Testis (tissue), 2 donors: ENCODE measurements at regions not wholly inside any gene's neighbourhood (a gene's known extent, or its start where the extent isn't known, plus 50 kb on each side); places are given as distances from the start of the nearest gene placed in this dataset.

ENCODE experiments used
- DNase-seq: peaks from one replicate; pipeline ENCODE4 v3.0.0-alpha.2; 2019
- H3K27ac ChIP-seq, 2 donors: fragments of 200-600 bp; sonication (generic); one replicate each; pipeline ENCODE4 v1.5.1; 2019
- H3K27me3 ChIP-seq: fragments of 200-600 bp; sonication (generic); one replicate; pipeline ENCODE4 v1.5.1; 2019
- H3K36me3 ChIP-seq: fragments of 200-600 bp; sonication (generic); one replicate; pipeline ENCODE4 v1.5.1; 2017; ENCODE audit warnings: low read depth; ENCODE audit errors: missing control alignments
- H3K4me1 ChIP-seq: fragments of 200-600 bp; sonication (generic); one replicate; pipeline ENCODE4 v1.5.1; 2019
- H3K4me3 ChIP-seq, 2 donors: fragments of 200-600 bp; sonication (generic); one replicate each; pipeline ENCODE4 v1.5.1; 2017 to 2019
- H3K9me3 ChIP-seq: fragments of 200-600 bp; sonication (generic); one replicate; pipeline ENCODE4 v1.5.1; 2017
- POLR2A ChIP-seq: fragments of 450-650 bp; IDR thresholded peaks from one replicate; pipeline ENCODE4 v1.6.1; 2017; ENCODE audit warnings: antibody characterized with exemption, mild to moderate bottlenecking, moderate library complexity
- WGBS, 2 donors: methylation state at CpG; one replicate each; pipeline ENCODE4 v1.1.5; 2018; 5-methylcytosine and 5-hydroxymethylcytosine counted together
- intact Hi-C: fragments of 100-400 bp; cut with DNase I; formaldehyde crosslinking; loops from one replicate; pipeline ENCODE4 v1.15.1; 2023; ENCODE audit warnings: low total_unique reads
- TF ChIP-seq, protein P1 (sequence below), 3 experiments: fragments of 450-650 bp in 2 of 3; fragments of 200-600 bp in 1 of 3; sonication (generic) in 1 of 3; IDR thresholded peaks; one replicate each; pipeline ENCODE4 v1.5.1; 2016 to 2019; ENCODE audit warnings: antibody characterized with exemption in 3 of 3, mild to moderate bottlenecking in 2 of 3, moderate library complexity in 1 of 3

DNA sequence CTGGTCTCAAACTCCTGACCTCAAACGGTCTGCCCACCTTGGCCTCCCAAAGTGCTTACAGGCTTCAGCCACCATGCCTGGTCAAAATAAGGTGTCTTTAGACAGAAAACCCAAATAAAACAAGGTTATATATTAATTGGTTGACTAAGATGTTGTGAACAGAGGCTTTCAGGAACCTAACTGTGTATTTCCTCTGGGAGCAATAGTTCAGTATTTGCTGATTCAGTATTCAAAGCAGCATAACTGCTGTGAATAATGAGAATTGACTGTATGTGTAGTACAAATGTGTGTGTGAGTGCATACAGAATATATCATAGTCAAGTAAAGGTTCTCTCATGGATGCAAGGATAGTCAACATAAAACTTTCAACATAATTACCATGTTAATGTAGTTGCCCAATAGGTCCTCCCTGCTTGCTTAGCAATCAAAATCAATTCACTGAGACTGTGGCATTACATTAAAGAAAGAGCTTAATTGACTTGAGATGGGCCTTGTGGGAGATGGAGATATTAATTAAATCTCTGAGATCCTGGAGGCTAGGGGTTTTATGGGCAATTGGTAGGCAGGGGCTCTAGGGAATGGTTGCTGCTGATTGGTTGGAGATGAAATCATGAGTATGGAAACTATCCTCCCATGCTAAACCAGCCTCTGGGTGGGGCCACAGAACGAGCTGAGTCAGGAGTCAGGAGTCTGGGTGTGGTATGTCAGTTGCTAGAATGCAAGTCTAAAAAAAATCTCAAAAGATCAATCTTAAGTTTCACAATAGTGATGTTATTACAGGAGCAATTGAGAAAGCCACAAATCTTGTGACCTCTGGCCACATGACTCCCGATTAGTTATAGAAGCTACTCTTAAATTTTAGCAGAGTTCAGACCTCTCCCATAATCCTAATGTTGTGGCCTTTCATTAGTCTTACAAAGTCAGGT lies 162.7 kb downstream of the AKR1D1 start:
- 67 to 84% methylated on average over 3 of the region's 3 CpGs for WGBS, 2 donors
- H3K27me3 ChIP-seq, result no peaks in the 10 kb centered on the region
- H3K27ac ChIP-seq, result no peak overlapping the region
- peaks cover 2% of the 10 kb centered on the region for H3K4me1 ChIP-seq
- TF ChIP-seq, protein P1, sequence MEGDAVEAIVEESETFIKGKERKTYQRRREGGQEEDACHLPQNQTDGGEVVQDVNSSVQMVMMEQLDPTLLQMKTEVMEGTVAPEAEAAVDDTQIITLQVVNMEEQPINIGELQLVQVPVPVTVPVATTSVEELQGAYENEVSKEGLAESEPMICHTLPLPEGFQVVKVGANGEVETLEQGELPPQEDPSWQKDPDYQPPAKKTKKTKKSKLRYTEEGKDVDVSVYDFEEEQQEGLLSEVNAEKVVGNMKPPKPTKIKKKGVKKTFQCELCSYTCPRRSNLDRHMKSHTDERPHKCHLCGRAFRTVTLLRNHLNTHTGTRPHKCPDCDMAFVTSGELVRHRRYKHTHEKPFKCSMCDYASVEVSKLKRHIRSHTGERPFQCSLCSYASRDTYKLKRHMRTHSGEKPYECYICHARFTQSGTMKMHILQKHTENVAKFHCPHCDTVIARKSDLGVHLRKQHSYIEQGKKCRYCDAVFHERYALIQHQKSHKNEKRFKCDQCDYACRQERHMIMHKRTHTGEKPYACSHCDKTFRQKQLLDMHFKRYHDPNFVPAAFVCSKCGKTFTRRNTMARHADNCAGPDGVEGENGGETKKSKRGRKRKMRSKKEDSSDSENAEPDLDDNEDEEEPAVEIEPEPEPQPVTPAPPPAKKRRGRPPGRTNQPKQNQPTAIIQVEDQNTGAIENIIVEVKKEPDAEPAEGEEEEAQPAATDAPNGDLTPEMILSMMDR (IDR thresholded peaks at IDR 0.05), result no peak
- TF ChIP-seq POLR2A, result no peak
- H3K4me3 ChIP-seq, result no peak overlapping the region
- no peak for DNase-seq
- intact Hi-C loops, result no loop called here
- H3K36me3 ChIP-seq, result no peaks in the 10 kb centered on the region
- no peaks in the 10 kb centered on the region for H3K9me3 ChIP-seq

DNA sequence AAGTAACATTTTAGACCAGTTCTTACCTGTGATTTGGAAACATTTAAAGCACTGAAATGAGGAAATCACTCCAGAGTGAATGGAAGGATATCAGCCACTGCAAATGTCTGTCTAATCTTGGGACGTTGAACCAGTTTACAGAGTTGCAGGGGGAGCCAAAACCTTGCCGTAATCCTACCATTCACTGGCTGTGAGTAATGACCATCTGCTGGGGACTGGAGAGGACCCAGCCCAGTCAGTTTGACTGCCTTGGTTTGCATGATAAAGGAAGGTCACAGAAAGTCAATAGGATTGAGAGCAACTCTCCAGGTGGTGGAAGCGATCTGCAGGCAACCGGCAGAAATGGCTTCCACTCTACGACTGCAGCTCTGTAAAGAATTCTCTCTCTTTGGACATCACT lies 167.2 kb downstream of the AKR1D1 start:
- no peaks in the 10 kb centered on the region for H3K27me3 ChIP-seq
- H3K4me3 ChIP-seq, result no peak overlapping the region
- intact Hi-C loops, result no loop called here
- DNase-seq, result no peak
- no peak overlapping the region for H3K27ac ChIP-seq
- no peaks in the 10 kb centered on the region for H3K36me3 ChIP-seq
- 61 to 67% methylated on average over 5 of the region's 5 CpGs for WGBS, 2 donors
- TF ChIP-seq, protein P1 (IDR thresholded peaks at IDR 0.05), result no peak
- no peak for TF ChIP-seq POLR2A
- H3K4me1 ChIP-seq, result no peaks in the 10 kb centered on the region
- no peaks in the 10 kb centered on the region for H3K9me3 ChIP-seq

DNA sequence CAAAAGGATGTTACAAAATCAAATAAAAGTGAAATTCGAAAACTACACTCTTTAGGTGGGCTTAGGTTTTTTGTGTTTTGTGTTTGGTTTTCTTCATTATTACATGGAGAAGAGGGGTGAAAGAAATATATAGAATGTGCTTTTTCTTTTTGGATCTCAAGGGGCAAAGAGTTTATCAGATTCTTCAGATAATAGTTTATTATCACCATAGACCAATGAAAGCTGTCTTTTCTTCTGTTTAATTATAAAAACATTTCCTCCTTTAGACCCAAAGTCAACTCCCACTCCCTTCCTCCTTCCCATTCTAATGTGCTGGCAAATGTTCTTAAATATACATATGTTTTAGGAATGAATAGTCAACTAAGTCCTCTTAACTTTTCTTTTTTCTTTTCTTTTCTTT lies 167.6 kb downstream of the AKR1D1 start:
- DNase-seq, result no peak

DNA sequence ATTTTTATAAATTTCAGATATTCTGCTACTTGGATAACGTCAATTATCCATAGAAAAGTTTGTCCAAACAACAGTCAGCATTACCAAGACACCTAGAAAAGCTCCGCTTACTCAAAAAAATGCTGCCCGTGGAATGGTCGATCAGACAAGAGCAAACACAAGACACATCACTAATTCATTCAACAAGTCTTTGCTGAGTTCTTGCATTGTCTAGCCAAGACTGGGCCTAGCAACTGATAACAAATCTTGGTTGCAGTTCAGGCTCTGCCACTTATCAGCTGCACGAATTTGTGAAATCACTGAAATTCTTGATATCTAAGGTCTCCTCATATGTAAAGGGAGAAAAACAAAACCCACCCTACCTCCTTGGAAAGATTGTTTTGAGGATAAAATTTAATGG lies 168.3 kb downstream of the AKR1D1 start:
- Histone ChIP-seq H3K4me3 (no peak overlapping the region), H3K4me1 (no peaks in the 10 kb centered on the region), H3K27me3 (no peaks in the 10 kb centered on the region), H3K9me3 (no peaks in the 10 kb centered on the region), H3K27ac (no peak overlapping the region), H3K36me3 (no peaks in the 10 kb centered on the region)
- TF ChIP-seq, protein P1 (IDR thresholded peaks at IDR 0.05), result no peak
- TF ChIP-seq POLR2A, result no peak
- WGBS, 2 donors, result 84 to 89% methylated on average over 5 of the region's 5 CpGs
- intact Hi-C loops, result no loop called here
- no peak for DNase-seq

More for the DNA sequence above, 167.6 kb downstream of the AKR1D1 start:
- whole genome bisulfite sequencing, 2 donors, result 85 to 87% methylated on average over 1 of the region's 1 CpG
- TF ChIP-seq, protein P1 (IDR thresholded peaks at IDR 0.05), result no peak
- no peaks in the 10 kb centered on the region for H3K9me3 ChIP-seq
- no peaks in the 10 kb centered on the region for H3K27me3 ChIP-seq
- H3K4me3 ChIP-seq, result no peak overlapping the region
- no peak overlapping the region for H3K27ac ChIP-seq
- intact Hi-C loops, result no loop called here
- H3K4me1 ChIP-seq, result no peaks in the 10 kb centered on the region
- no peaks in the 10 kb centered on the region for H3K36me3 ChIP-seq

DNA sequence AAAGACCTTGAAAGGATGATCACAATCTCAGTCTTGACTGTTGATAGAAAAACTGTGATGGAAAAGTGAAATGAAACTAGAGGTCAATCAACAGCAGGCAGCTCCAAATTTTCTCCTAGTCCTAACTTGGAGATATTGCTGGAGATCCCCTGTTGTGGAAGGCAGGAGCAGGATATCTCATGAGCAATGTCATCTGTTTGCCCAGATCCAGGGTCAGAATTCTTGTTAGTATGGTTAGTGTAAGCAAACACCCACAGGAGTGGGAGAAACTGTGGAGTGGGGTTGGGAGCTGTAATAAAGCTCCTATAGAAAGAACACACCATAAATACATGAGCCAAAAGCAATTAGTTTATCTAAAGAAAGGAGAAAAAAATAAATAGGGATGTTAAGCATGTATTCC lies 169.0 kb downstream of the AKR1D1 start:
- H3K36me3 ChIP-seq, result no peaks in the 10 kb centered on the region
- no peaks in the 10 kb centered on the region for H3K9me3 ChIP-seq
- H3K4me3 ChIP-seq, result no peak overlapping the region
- no peak overlapping the region for H3K27ac ChIP-seq
- no peak for TF ChIP-seq POLR2A
- TF ChIP-seq, protein P1 (IDR thresholded peaks at IDR 0.05), result no peak
- H3K4me1 ChIP-seq, result no peaks in the 10 kb centered on the region
- intact Hi-C loops, result no loop called here
- H3K27me3 ChIP-seq, result no peaks in the 10 kb centered on the region
- no peak for DNase-seq
